ENCODE measurements at regions not wholly inside any gene's neighbourhood (a gene's known extent, or its start where the extent isn't known, plus 50 kb on each side); places are given as distances from the start of the nearest gene placed in this dataset.

GRCh38 chr19:30877661-30878113 lies 471.5 kb downstream of the TSHZ3 start:
- DNase-seq = no peak
- Mint-ChIP-seq H3K4me1 (peaks cover 18% of the 10 kb centered on the region), H3K27ac (no peak overlapping the region), H3K4me3 (no peak overlapping the region), H3K36me3 (ENCODE audit: low read depth) (no peaks in the 10 kb centered on the region), H3K9me3 (no peaks in the 10 kb centered on the region), H3K27me3 (ENCODE audit: low read depth, poor library complexity) (peaks cover 3% of the 10 kb centered on the region)
- TF ChIP-seq CTCF (IDR thresholded peaks at IDR 0.05) = no peak

GRCh38 chr19:30873691-30874090 lies 475.5 kb downstream of the TSHZ3 start:
- no peak for DNase-seq
- Mint-ChIP-seq H3K4me1 (peaks cover 18% of the 10 kb centered on the region), H3K36me3 (ENCODE audit: low read depth) (no peaks in the 10 kb centered on the region), H3K27ac (no peak overlapping the region), H3K4me3 (no peak overlapping the region), H3K27me3 (ENCODE audit: low read depth, poor library complexity) (no peaks in the 10 kb centered on the region), H3K9me3 (no peaks in the 10 kb centered on the region)
- TF ChIP-seq CTCF (IDR thresholded peaks at IDR 0.05) = no peak

- DNase-seq = no peak
- H3K4me1 Mint-ChIP-seq = peaks cover 14% of the 10 kb centered on the region
- TF ChIP-seq CTCF (IDR thresholded peaks at IDR 0.05) = no peak
- H3K36me3 Mint-ChIP-seq (ENCODE audit: low read depth) = no peaks in the 10 kb centered on the region
- no peak overlapping the region for H3K27ac Mint-ChIP-seq
- H3K4me3 Mint-ChIP-seq = no peak overlapping the region
- H3K27me3 Mint-ChIP-seq (ENCODE audit: low read depth, poor library complexity) = no peaks in the 10 kb centered on the region
- peaks cover 2% of the 10 kb centered on the region for H3K9me3 Mint-ChIP-seq
Observed at GRCh38 chr19:30873003-30873402, 476.2 kb downstream of the TSHZ3 start.

- H3K4me3 Mint-ChIP-seq = no peak overlapping the region
- no peaks in the 10 kb centered on the region for H3K36me3 Mint-ChIP-seq (ENCODE audit: low read depth)
- no peak overlapping the region for H3K27ac Mint-ChIP-seq
- peaks cover 12% of the 10 kb centered on the region for H3K9me3 Mint-ChIP-seq
- TF ChIP-seq CTCF (IDR thresholded peaks at IDR 0.05) = no peak
- no peak for DNase-seq
- H3K4me1 Mint-ChIP-seq = peaks cover 10% of the 10 kb centered on the region
- H3K27me3 Mint-ChIP-seq (ENCODE audit: low read depth, poor library complexity) = no peaks in the 10 kb centered on the region
Observed at GRCh38 chr19:30871979-30872378, 477.3 kb downstream of the TSHZ3 start.

DNA sequence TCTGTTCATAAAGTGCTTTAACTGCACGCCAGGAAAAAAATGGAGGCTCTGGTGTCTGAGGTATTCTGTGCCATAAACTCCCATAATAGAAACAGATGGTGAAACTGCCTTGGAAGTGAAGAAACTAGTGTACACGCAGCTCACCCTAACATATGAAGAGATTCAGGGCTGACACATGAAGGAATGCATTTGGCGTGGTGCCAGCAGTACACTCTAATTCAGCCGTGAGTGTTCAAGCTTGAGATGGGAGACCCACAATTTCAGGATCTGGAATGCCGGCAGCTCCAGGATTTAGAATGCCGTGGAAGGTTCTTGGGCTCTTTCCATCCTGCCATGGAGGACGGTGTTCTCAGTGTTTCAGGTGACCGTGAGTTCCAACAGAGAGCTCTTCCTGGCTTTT lies 478.4 kb downstream of the TSHZ3 start:
- DNase-seq = no peak
- Mint-ChIP-seq H3K4me1 (peaks cover 10% of the 10 kb centered on the region), H3K9me3 (peaks cover 22% of the 10 kb centered on the region), H3K27ac (no peak overlapping the region), H3K27me3 (ENCODE audit: low read depth, poor library complexity) (no peaks in the 10 kb centered on the region), H3K36me3 (ENCODE audit: low read depth) (no peaks in the 10 kb centered on the region), H3K4me3 (no peak overlapping the region)
- TF ChIP-seq CTCF (IDR thresholded peaks at IDR 0.05) = no peak

DNA sequence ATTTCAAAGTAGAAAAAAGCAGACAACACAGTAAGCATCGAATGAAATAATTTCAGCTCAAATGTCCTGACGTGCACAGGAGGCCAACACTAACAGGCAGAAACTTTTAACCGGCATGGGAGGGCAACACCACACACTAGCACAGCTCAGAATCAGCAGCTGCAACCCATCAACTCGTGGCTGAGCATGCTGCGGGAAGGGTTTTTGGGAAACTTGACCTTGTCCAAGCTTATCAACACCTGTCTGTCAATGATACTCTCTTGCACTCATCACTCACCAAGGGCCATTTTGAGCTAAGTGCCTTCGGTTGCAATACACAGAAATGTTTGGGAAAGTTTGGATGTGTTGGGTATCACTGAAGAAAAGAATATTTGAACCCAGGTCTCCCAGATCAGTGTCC lies 483.7 kb downstream of the TSHZ3 start:
- H3K27me3 Mint-ChIP-seq (ENCODE audit: low read depth, poor library complexity) = peaks cover 3% of the 10 kb centered on the region
- no peak overlapping the region for H3K27ac Mint-ChIP-seq
- no peak for DNase-seq
- H3K9me3 Mint-ChIP-seq = peaks cover 25% of the 10 kb centered on the region
- H3K4me1 Mint-ChIP-seq = peaks cover 40% of the 10 kb centered on the region
- no peak for TF ChIP-seq CTCF (IDR thresholded peaks at IDR 0.05)
- no peaks in the 10 kb centered on the region for H3K36me3 Mint-ChIP-seq (ENCODE audit: low read depth)
- H3K4me3 Mint-ChIP-seq = no peak overlapping the region

Data from nephron progenitor cell (in vitro differentiated cells).